ENCODE measurements at regions not wholly inside any gene's neighbourhood (a gene's known extent, or its start where the extent isn't known, plus 50 kb on each side); places are given as distances from the start of the nearest gene placed in this dataset.

DNA sequence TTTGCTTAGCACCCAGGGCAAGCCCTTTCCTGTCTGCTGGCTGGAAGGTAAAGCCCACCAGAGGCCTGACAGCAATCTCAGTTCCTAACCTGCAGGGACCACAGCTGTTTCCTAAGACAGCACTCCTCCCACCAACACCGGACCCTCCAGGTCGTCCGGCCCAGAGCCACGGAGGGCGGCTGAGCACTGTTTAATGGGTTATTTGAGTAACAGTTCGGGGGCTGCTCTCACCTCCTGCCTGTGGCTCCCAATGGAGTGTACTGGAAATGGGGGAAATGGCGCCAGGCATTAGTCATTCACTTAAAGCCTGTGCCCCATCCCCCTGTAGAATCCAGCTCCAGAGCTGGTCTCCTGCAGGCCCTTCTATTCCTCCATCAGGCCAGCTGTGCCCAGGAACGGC, 81.6 kb upstream of the ADRA2C start:
- TF ChIP-seq CTCF (IDR thresholded peaks at IDR 0.05) (no peak), POLR2A (IDR thresholded peaks at IDR 0.05) (no peak)
